22Rv1 (cell line): ENCODE measurements at regions not wholly inside any gene's neighbourhood (a gene's known extent, or its start where the extent isn't known, plus 50 kb on each side); places are given as distances from the start of the nearest gene placed in this dataset.

Source experiments
- CTCF ChIP-seq: fragments of 450-650 bp; IDR thresholded peaks from 2 replicates; pipeline ENCODE4 v1.5.1; 2017; ENCODE audit warnings: mild to moderate bottlenecking
- ZFX ChIP-seq: fragments of 450-650 bp; IDR thresholded peaks from 2 replicates; pipeline ENCODE4 v1.6.1; 2017; ENCODE audit warnings: antibody characterized with exemption, borderline replicate concordance

- TF ChIP-seq CTCF (no peak), ZFX (no peak)
Observed at GRCh38 chr6:79862126-79862525, 85.2 kb downstream of the ELOVL4 start.
